Choroid plexus epithelial cell (primary cell): ENCODE measurements at regions not wholly inside any gene's neighbourhood (a gene's known extent, or its start where the extent isn't known, plus 50 kb on each side); places are given as distances from the start of the nearest gene placed in this dataset.

ENCODE experiments used
- DNase-seq: peaks from one replicate; pipeline ENCODE4 v3.0.0-alpha.2; 2010; ENCODE audit warnings: low read depth
- H3K4me3 ChIP-seq: 2 replicates; pipeline ENCODE4 v1.5.1; 2011; ENCODE audit warnings: low read depth, mild to moderate bottlenecking, control low read depth, low read length, moderate library complexity
- CTCF ChIP-seq: conservative IDR thresholded peaks from 2 replicates; pipeline ENCODE4 v1.5.1; 2011; ENCODE audit warnings: low read depth, mild to moderate bottlenecking, control low read depth, inconsistent platforms, low read length, moderate library complexity

- TF ChIP-seq CTCF, result no peak
- no peak overlapping the region for H3K4me3 ChIP-seq
- no peak for DNase-seq
These were observed 1247.3 kb upstream of the FLRT2 start for GRCh38 chr14:84282618-84283017.

GRCh38 chr14:84288781-84289180, 1241.2 kb upstream of the FLRT2 start:
- TF ChIP-seq CTCF, result no peak
- no peak overlapping the region for H3K4me3 ChIP-seq
- DNase-seq, result peak; percentile 8

- TF ChIP-seq CTCF, result no peak
- no peak for DNase-seq
These were observed 1231.2 kb upstream of the FLRT2 start for GRCh38 chr14:84298663-84299195.

GRCh38 chr14:84303140-84303539, 1226.8 kb upstream of the FLRT2 start:
- TF ChIP-seq CTCF, result no peak
- no peak overlapping the region for H3K4me3 ChIP-seq
- DNase-seq, result no peak

More at GRCh38 chr14:84298663-84299195, 1231.2 kb upstream of the FLRT2 start:
- H3K4me3 ChIP-seq, result no peak overlapping the region

GRCh38 chr14:84312551-84312950, 1217.4 kb upstream of the FLRT2 start:
- DNase-seq, result no peak
- TF ChIP-seq CTCF, result no peak
- H3K4me3 ChIP-seq, result no peak overlapping the region

GRCh38 chr14:84323450-84323849, 1206.5 kb upstream of the FLRT2 start:
- no peak for TF ChIP-seq CTCF
- no peak for DNase-seq
- no peak overlapping the region for H3K4me3 ChIP-seq

GRCh38 chr14:84323978-84324377, 1206.0 kb upstream of the FLRT2 start:
- DNase-seq, result peak; percentile 29
- TF ChIP-seq CTCF, result no peak
- no peak overlapping the region for H3K4me3 ChIP-seq
